Endothelial cell of umbilical vein (primary cell): ENCODE measurements at regions not wholly inside any gene's neighbourhood (a gene's known extent, or its start where the extent isn't known, plus 50 kb on each side); places are given as distances from the start of the nearest gene placed in this dataset.

Experiments used
- CTCF ChIP-seq, 2 donors: IDR thresholded peaks; 1 replicate in 1 of 2; 2 replicates in 1 of 2; pipeline ENCODE4 v1.5.1; 2011; ENCODE audit warnings: low read length in 2 of 2, mild to moderate bottlenecking in 2 of 2, moderate library complexity in 2 of 2, control low read depth in 1 of 2, inconsistent platforms in 1 of 2, low read depth in 1 of 2; ENCODE audit not compliant: insufficient read depth in 1 of 2; ENCODE audit errors: extremely low read depth in 1 of 2
- EZH2 ChIP-seq: IDR thresholded peaks from 2 replicates; pipeline ENCODE4 v1.6.1; 2012; ENCODE audit warnings: borderline replicate concordance, low read depth, mild to moderate bottlenecking, moderate library complexity, low read length, inconsistent platforms; ENCODE audit not compliant: severe bottlenecking
- FOS ChIP-seq: IDR thresholded peaks from 2 replicates; pipeline ENCODE4 v1.6.1; 2011; ENCODE audit warnings: mild to moderate bottlenecking, low read length, moderate library complexity, borderline replicate concordance; ENCODE audit not compliant: insufficient read depth
- GATA2 ChIP-seq: IDR thresholded peaks from 2 replicates; pipeline ENCODE4 v1.7.0; 2011; ENCODE audit warnings: low read depth, mild to moderate bottlenecking, moderate library complexity, mixed read lengths, low read length; ENCODE audit not compliant: insufficient read length, insufficient read depth
- JUN ChIP-seq: IDR thresholded peaks from 2 replicates; pipeline ENCODE4 v1.6.1; 2011; ENCODE audit warnings: borderline replicate concordance, low read depth; ENCODE audit not compliant: insufficient read length, insufficient read depth
- MAX ChIP-seq: IDR thresholded peaks from 2 replicates; pipeline ENCODE4 v1.6.1; 2011; ENCODE audit not compliant: insufficient read depth, insufficient read length
- MYC ChIP-seq: IDR thresholded peaks from one replicate; pipeline ENCODE4 v1.6.1; 2011; ENCODE audit warnings: mild to moderate bottlenecking, low read depth, low read length
- POLR2A ChIP-seq: IDR thresholded peaks from 2 replicates; pipeline ENCODE4 v1.6.1; 2012; ENCODE audit warnings: low read depth, mild to moderate bottlenecking, control low read depth, low read length
- POLR2AphosphoS5 ChIP-seq: IDR thresholded peaks from 2 replicates; pipeline ENCODE4 v1.6.1; 2012; ENCODE audit warnings: low read depth, mild to moderate bottlenecking, control low read depth, low read length, moderate library complexity; ENCODE audit not compliant: insufficient read depth

- TF ChIP-seq POLR2A (no peak), CTCF (IDR thresholded peaks at IDR 0.05; ENCODE audit: extremely low read depth in 1 of 2, insufficient read depth in 1 of 2, low read depth in 1 of 2, low read length in 2 of 2) (no peak), POLR2AphosphoS5 (no peak), MAX (no peak), EZH2 (no peak), JUN (no peak), MYC (no peak), FOS (no peak), GATA2 (no peak)
These were observed 184.2 kb upstream of the COL3A1 start for GRCh38 chr2:188789951-188790350.
